K562 (cell line): ENCODE measurements at regions not wholly inside any gene's neighbourhood (a gene's known extent, or its start where the extent isn't known, plus 50 kb on each side); places are given as distances from the start of the nearest gene placed in this dataset.

ENCODE experiments used
- BCLAF1 ChIP-seq, 2 experiments: fragments of 450-650 bp in 1 of 2; IDR thresholded peaks; 2 replicates each; pipeline ENCODE4 v1.6.1; 2011 to 2017; ENCODE audit warnings: low read depth in 2 of 2, antibody characterized with exemption in 1 of 2, borderline replicate concordance in 1 of 2, low read length in 1 of 2, mild to moderate bottlenecking in 1 of 2, mixed read lengths in 1 of 2; ENCODE audit not compliant: control insufficient read depth in 1 of 2
- CXXC5 ChIP-seq: fragments of 250-450 bp; sonication (Bioruptor Pico); IDR thresholded peaks from 2 replicates; pipeline ENCODE4 v1.8.0; 2022; ENCODE audit warnings: inconsistent platforms, mild to moderate bottlenecking, moderate library complexity
- DPF2 ChIP-seq: fragments of 450-650 bp; IDR thresholded peaks from 2 replicates; pipeline ENCODE4 v1.6.1; 2016
- EP400 ChIP-seq: fragments of 450-650 bp; IDR thresholded peaks from 2 replicates; pipeline ENCODE4 v1.6.1; 2017; ENCODE audit warnings: antibody characterized with exemption, mild to moderate bottlenecking, moderate library complexity
- FOSL1 ChIP-seq: fragments of 200-800 bp; sonication (Bioruptor generic); conservative IDR thresholded peaks from 2 replicates; pipeline ENCODE4 v1.6.1; 2016; ENCODE audit warnings: missing genetic modification characterization, missing compliant biosample characterization
- FOXK2 ChIP-seq, 2 experiments: fragments of 450-650 bp; IDR thresholded peaks in 1 of 2; conservative IDR thresholded peaks in 1 of 2; 2 replicates each; pipeline ENCODE4 v1.6.1; 2016; ENCODE audit warnings: low read depth in 2 of 2, mild to moderate bottlenecking in 1 of 2
- ILK ChIP-seq: fragments of 450-650 bp; IDR thresholded peaks from 2 replicates; pipeline ENCODE4 v1.6.1; 2016; ENCODE audit warnings: missing genetic modification characterization, low read depth, mild to moderate bottlenecking, missing compliant biosample characterization, moderate library complexity, borderline replicate concordance
- MAFG ChIP-seq: fragments of 450-650 bp; conservative IDR thresholded peaks from 2 replicates; pipeline ENCODE4 v1.6.1; 2016; ENCODE audit warnings: missing genetic modification characterization, missing compliant biosample characterization
- NFATC3 ChIP-seq: fragments of 450-650 bp; IDR thresholded peaks from 2 replicates; pipeline ENCODE4 v1.6.1; 2017; ENCODE audit warnings: mild to moderate bottlenecking
- NR4A1 ChIP-seq, 2 experiments: fragments of 250-450 bp in 1 of 2; fragments of 450-650 bp in 1 of 2; sonication (Bioruptor Pico) in 1 of 2; IDR thresholded peaks; 2 replicates each; pipeline versions ENCODE4 v1.4.0 to v1.6.1; 2016 to 2020; ENCODE audit warnings: mild to moderate bottlenecking in 2 of 2, missing compliant biosample characterization in 1 of 2, missing genetic modification characterization in 1 of 2, moderate library complexity in 1 of 2
- STAT5B ChIP-seq: fragments of 250-450 bp; sonication (Bioruptor Pico); IDR thresholded peaks from 2 replicates; pipeline ENCODE4 v1.8.0; 2021; ENCODE audit warnings: mild to moderate bottlenecking, inconsistent platforms
- ZBTB2 ChIP-seq: fragments of 450-650 bp; IDR thresholded peaks from 2 replicates; pipeline ENCODE4 v1.6.1; 2016; ENCODE audit warnings: antibody characterized with exemption
- ZEB2 ChIP-seq: fragments of 450-650 bp; IDR thresholded peaks from 2 replicates; pipeline ENCODE4 v1.6.1; 2016
- ZNF431 ChIP-seq: sonication (generic); formaldehyde crosslinking; IDR thresholded peaks from 2 replicates; pipeline ENCODE4 v1.8.0; 2022; ENCODE audit warnings: mild to moderate bottlenecking, missing genetic modification reagents
- ZNF589 ChIP-seq: fragments of 200-800 bp; sonication (Bioruptor generic); IDR thresholded peaks from 2 replicates; pipeline ENCODE4 v1.6.1; 2016; ENCODE audit warnings: low read depth, missing genetic modification characterization, missing compliant biosample characterization
- ZNF592 ChIP-seq: fragments of 450-650 bp; IDR thresholded peaks from 2 replicates; pipeline ENCODE4 v1.6.1; 2017; ENCODE audit warnings: antibody characterized with exemption, mild to moderate bottlenecking
- ZNF740 ChIP-seq, 3 experiments: fragments of 200-800 bp in 1 of 3; sonication (Bioruptor generic) in 1 of 3; sonication (generic) in 1 of 3; formaldehyde crosslinking in 1 of 3; IDR thresholded peaks; 2 replicates each; pipeline versions ENCODE4 v1.6.1 to v1.8.0; 2016 to 2022; ENCODE audit warnings: mild to moderate bottlenecking in 2 of 3, missing compliant biosample characterization in 2 of 3, missing genetic modification characterization in 2 of 3, missing genetic modification reagents in 1 of 3
- ZNF785 ChIP-seq: fragments of 250-450 bp; sonication (Bioruptor Pico); IDR thresholded peaks from 2 replicates; pipeline ENCODE4 v1.4.0; 2020; ENCODE audit warnings: mild to moderate bottlenecking

- 0 out of 2 replicates have a peak, but pooled peaks have one; percentile 9 for TF ChIP-seq ZEB2
- peak; percentile 98 for TF ChIP-seq MAFG (tag)
- peak; percentile 78; the same call in 1 of the 2 replicates for TF ChIP-seq DPF2
- peak; percentile 90 for TF ChIP-seq FOSL1 (tag)
- TF ChIP-seq ILK (tag) = no peak
- TF ChIP-seq BCLAF1 (IDR thresholded peaks at IDR 0.05; ENCODE audit: borderline replicate concordance in 1 of 2, control insufficient read depth in 1 of 2, low read depth in 2 of 2, low read length in 1 of 2) = no peak
- no peak for TF ChIP-seq ZNF785
- no peak for TF ChIP-seq ZBTB2
- peak; percentile 85 for TF ChIP-seq ZNF592
- TF ChIP-seq ZNF740 (CRISPR knock-in tag; IDR thresholded peaks at IDR 0.05) = no peak
- 0 out of 4 replicates have a peak, but pooled peaks of 1 of the 2 experiments have one; percentile 31 for TF ChIP-seq ZNF740 (tag; IDR thresholded peaks at IDR 0.05)
- TF ChIP-seq ZNF589 = peak; percentile 62; the same call in 1 of the 2 replicates
- TF ChIP-seq NR4A1 (CRISPR knock-in tag; IDR thresholded peaks at IDR 0.05) = no peak
- peak; percentile 75 for TF ChIP-seq NR4A1 (tag; IDR thresholded peaks at IDR 0.05)
- peak; percentile 27; the same call in 1 of the 2 replicates for TF ChIP-seq CXXC5 (CRISPR knock-in tag)
- no peak for TF ChIP-seq STAT5B
- TF ChIP-seq ZNF431 (CRISPR knock-in tag) = no peak
- peak; percentile 85 for TF ChIP-seq NFATC3
- peak in 1 of 2 experiments; percentile 47; a peak in 1 of 4 replicates for TF ChIP-seq FOXK2 (conservative IDR thresholded peaks at IDR 0.05 in 1 of 2, IDR thresholded peaks at IDR 0.05 in 1 of 2; ENCODE audit: low read depth in 2 of 2)
- 0 out of 2 replicates have a peak, but pooled peaks have one; percentile 29 for TF ChIP-seq EP400
- TF ChIP-seq, all 486 proteins: peak for 41
Measured at GRCh38 chr17:37828651-37829124, 83.8 kb upstream of the HNF1B start (continued).
